K562 (cell line): ENCODE measurements at regions not wholly inside any gene's neighbourhood (a gene's known extent, or its start where the extent isn't known, plus 50 kb on each side); places are given as distances from the start of the nearest gene placed in this dataset.

Experiments used
- CBX2 ChIP-seq: fragments of 200-600 bp; sonication (generic); IDR thresholded peaks from one replicate; pipeline ENCODE4 v1.6.1; 2012; ENCODE audit warnings: mild to moderate bottlenecking, low read length, inconsistent platforms; ENCODE audit not compliant: insufficient read depth, poor library complexity, severe bottlenecking
- ETS2 ChIP-seq: IDR thresholded peaks from 2 replicates; pipeline ENCODE4 v1.6.1; 2016; ENCODE audit warnings: borderline replicate concordance, missing genetic modification characterization, mild to moderate bottlenecking, moderate library complexity, missing compliant biosample characterization; ENCODE audit not compliant: poor library complexity, severe bottlenecking
- GABPA ChIP-seq: fragments of 200-800 bp; sonication (Bioruptor generic); conservative IDR thresholded peaks from 2 replicates; pipeline ENCODE4 v1.6.1; 2016; ENCODE audit warnings: low read depth, missing genetic modification characterization, missing compliant biosample characterization
- POLR2G ChIP-seq: fragments of 200-400 bp; formaldehyde crosslinking; IDR thresholded peaks from 2 replicates; pipeline ENCODE4 v1.6.1; 2017; ENCODE audit warnings: low read depth, mild to moderate bottlenecking, antibody characterized with exemption, low read length, moderate library complexity
- SMAD1 ChIP-seq: fragments of 150-350 bp; IDR thresholded peaks from 2 replicates; pipeline ENCODE4 v1.6.1; 2014; ENCODE audit warnings: low read length, low read depth; ENCODE audit not compliant: partially characterized antibody
- ZEB2 ChIP-seq: fragments of 450-650 bp; IDR thresholded peaks from 2 replicates; pipeline ENCODE4 v1.6.1; 2016
- ZNF507 ChIP-seq: conservative IDR thresholded peaks from 2 replicates; pipeline ENCODE4 v1.6.1; 2017; ENCODE audit warnings: missing genetic modification characterization, missing compliant biosample characterization
- ZNF57 ChIP-seq: fragments of 450-650 bp; formaldehyde crosslinking; IDR thresholded peaks from 2 replicates; pipeline ENCODE4 v1.4.0; 2020; ENCODE audit warnings: mild to moderate bottlenecking, moderate library complexity
- TF ChIP-seq, protein P1 (sequence below): sonication (generic); formaldehyde crosslinking; IDR thresholded peaks from 2 replicates; pipeline ENCODE4 v1.5.0; 2020; ENCODE audit warnings: missing genetic modification reagents
- TF ChIP-seq, protein P2 (sequence below), 3 experiments: IDR thresholded peaks in 2 of 3; conservative IDR thresholded peaks in 1 of 3; 2 replicates each; pipeline ENCODE4 v1.5.1; 2011 to 2012; ENCODE audit warnings: low read length in 3 of 3, mild to moderate bottlenecking in 3 of 3, control low read depth in 2 of 3, improper control_type of control experiment in 1 of 3, inconsistent platforms in 1 of 3, low read depth in 1 of 3, mixed read lengths in 1 of 3, moderate library complexity in 1 of 3; ENCODE audit not compliant: insufficient read depth in 2 of 3

DNA sequence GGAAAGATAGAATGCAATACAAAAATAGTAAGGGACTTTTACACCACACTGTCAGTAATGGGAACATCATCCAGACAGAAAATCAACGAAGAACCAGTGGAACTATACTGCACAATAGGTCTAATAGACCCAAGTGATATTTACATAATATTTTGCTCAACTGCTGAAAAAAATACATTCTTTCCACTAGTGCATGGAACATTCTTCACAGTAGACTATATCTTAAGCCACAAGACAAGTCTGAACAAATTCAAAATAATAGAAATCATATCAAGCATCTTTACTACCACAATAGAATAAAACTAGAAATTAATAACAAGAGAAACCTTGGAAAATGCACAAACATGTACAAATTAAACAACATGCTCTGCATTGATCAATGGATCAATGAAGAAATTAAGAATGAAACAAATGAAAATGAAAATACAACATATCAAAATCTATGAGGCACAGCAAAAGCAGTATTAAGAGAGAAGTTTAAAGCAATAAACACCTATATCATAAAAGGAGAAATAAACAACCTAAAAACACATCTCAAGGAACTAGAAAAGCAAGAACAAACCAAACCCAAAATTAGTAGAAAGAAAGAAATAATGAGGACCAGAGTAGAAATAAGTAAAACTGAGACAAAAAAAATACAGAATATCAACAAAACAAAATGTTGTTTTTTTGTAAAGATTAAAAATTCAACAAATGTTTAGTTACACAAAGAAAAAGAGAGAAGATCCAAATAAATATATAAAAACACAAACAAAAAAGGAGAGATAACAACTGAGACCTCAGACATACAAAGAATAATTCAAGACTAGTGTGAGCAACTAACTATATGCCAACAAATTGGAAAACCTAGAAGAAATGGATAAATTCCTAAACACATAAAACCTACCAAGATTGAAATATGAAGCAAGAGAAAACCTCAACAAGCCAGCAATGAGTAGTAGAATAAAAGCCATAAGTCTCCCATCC, 51.5 kb upstream of the ANTXR2 start:
- TF ChIP-seq, protein P1, sequence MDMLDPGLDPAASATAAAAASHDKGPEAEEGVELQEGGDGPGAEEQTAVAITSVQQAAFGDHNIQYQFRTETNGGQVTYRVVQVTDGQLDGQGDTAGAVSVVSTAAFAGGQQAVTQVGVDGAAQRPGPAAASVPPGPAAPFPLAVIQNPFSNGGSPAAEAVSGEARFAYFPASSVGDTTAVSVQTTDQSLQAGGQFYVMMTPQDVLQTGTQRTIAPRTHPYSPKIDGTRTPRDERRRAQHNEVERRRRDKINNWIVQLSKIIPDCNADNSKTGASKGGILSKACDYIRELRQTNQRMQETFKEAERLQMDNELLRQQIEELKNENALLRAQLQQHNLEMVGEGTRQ (CRISPR knock-in tag), result no peak
- no peak for TF ChIP-seq ZNF57 (CRISPR knock-in tag)
- no peak for TF ChIP-seq ZNF507 (tag)
- TF ChIP-seq, protein P2, sequence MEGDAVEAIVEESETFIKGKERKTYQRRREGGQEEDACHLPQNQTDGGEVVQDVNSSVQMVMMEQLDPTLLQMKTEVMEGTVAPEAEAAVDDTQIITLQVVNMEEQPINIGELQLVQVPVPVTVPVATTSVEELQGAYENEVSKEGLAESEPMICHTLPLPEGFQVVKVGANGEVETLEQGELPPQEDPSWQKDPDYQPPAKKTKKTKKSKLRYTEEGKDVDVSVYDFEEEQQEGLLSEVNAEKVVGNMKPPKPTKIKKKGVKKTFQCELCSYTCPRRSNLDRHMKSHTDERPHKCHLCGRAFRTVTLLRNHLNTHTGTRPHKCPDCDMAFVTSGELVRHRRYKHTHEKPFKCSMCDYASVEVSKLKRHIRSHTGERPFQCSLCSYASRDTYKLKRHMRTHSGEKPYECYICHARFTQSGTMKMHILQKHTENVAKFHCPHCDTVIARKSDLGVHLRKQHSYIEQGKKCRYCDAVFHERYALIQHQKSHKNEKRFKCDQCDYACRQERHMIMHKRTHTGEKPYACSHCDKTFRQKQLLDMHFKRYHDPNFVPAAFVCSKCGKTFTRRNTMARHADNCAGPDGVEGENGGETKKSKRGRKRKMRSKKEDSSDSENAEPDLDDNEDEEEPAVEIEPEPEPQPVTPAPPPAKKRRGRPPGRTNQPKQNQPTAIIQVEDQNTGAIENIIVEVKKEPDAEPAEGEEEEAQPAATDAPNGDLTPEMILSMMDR (IDR thresholded peaks at IDR 0.05 in 2 of 3, conservative IDR thresholded peaks at IDR 0.05 in 1 of 3; ENCODE audit: insufficient read depth in 2 of 3, low read depth in 1 of 3, low read length in 3 of 3), result no peak
- TF ChIP-seq ZEB2, result no peak
- no peak for TF ChIP-seq ETS2
- no peak for TF ChIP-seq GABPA (tag)
- no peak for TF ChIP-seq CBX2
- no peak for TF ChIP-seq SMAD1
- TF ChIP-seq POLR2G, result no peak
